Right ventricle myocardium inferior (tissue), 1 donor: ENCODE measurements at regions not wholly inside any gene's neighbourhood (a gene's known extent, or its start where the extent isn't known, plus 50 kb on each side); places are given as distances from the start of the nearest gene placed in this dataset.

Experiments
- ATAC-seq: fragments of 200-7000 bp; cut with Tn5 transposase; one replicate; pipeline ENCODE4 v1.9.1; 2020; ENCODE audit warnings: mild to moderate bottlenecking, moderate library complexity
- DNase-seq: peaks from one replicate; pipeline ENCODE4 v3.0.0; 2021; ENCODE audit errors: missing footprints
- intact Hi-C: fragments of 100-400 bp; cut with DNase I; formaldehyde crosslinking; loops from one replicate; pipeline ENCODE4 v1.11.0; 2022
- donor health status: DM: no; HTN: yes; CAD: no; lungs with severe emphysema.

- no peak for ATAC-seq
- intact Hi-C loops: no loop called here
These were observed 898.9 kb upstream of the SEL1L start for GRCh38 chr14:82432301-82433105.

GRCh38 chr14:82438436-82438835 is 904.8 kb upstream of the SEL1L start:
- intact Hi-C loops: no loop called here
- DNase-seq (no peak), ATAC-seq (no peak)

More at GRCh38 chr14:82432301-82433105, 898.9 kb upstream of the SEL1L start:
- DNase-seq: no peak

GRCh38 chr14:82441270-82441669 is 907.6 kb upstream of the SEL1L start:
- intact Hi-C loops: no loop called here
- no peak for ATAC-seq
- DNase-seq: no peak

- ATAC-seq (no peak), DNase-seq (no peak)
- intact Hi-C loops: no loop called here
These were observed 912.3 kb upstream of the SEL1L start for GRCh38 chr14:82445810-82446570.

- DNase-seq (no peak), ATAC-seq (no peak)
- intact Hi-C loops: no loop called here
These were observed 913.9 kb upstream of the SEL1L start for GRCh38 chr14:82447586-82447985.

- no peak for ATAC-seq
- no peak for DNase-seq
- intact Hi-C loops: no loop called here
These were observed 916.3 kb upstream of the SEL1L start for GRCh38 chr14:82449926-82450468.

GRCh38 chr14:82451675-82452074 is 918.0 kb upstream of the SEL1L start:
- DNase-seq: no peak
- ATAC-seq: no peak
- intact Hi-C loops: no loop called here

- ATAC-seq: no peak
- intact Hi-C loops: no loop called here
- no peak for DNase-seq
These were observed 948.7 kb upstream of the SEL1L start for GRCh38 chr14:82482345-82482744.

- ATAC-seq (no peak), DNase-seq (no peak)
- intact Hi-C loops: no loop called here
These were observed 954.8 kb upstream of the SEL1L start for GRCh38 chr14:82488473-82488872.

GRCh38 chr14:82490397-82490796 is 956.7 kb upstream of the SEL1L start:
- no peak for ATAC-seq
- intact Hi-C loops: no loop called here
- DNase-seq: no peak

GRCh38 chr14:82492157-82492556 is 958.5 kb upstream of the SEL1L start:
- ATAC-seq: no peak
- DNase-seq: no peak
- intact Hi-C loops: no loop called here

GRCh38 chr14:82500222-82500621 is 966.6 kb upstream of the SEL1L start:
- intact Hi-C loops: no loop called here
- ATAC-seq (no peak), DNase-seq (no peak)

GRCh38 chr14:82501554-82501953 is 967.9 kb upstream of the SEL1L start:
- intact Hi-C loops: no loop called here
- DNase-seq (no peak), ATAC-seq (no peak)

- DNase-seq (no peak), ATAC-seq (no peak)
- intact Hi-C loops: no loop called here
These were observed 968.4 kb upstream of the SEL1L start for GRCh38 chr14:82502043-82502442.

- DNase-seq (no peak), ATAC-seq (no peak)
- intact Hi-C loops: no loop called here
These were observed 971.2 kb upstream of the SEL1L start for GRCh38 chr14:82504894-82505293.

GRCh38 chr14:82510007-82510406 is 976.4 kb upstream of the SEL1L start:
- ATAC-seq: no peak
- intact Hi-C loops: no loop called here
- DNase-seq: no peak

GRCh38 chr14:82511399-82511798 is 977.7 kb upstream of the SEL1L start:
- intact Hi-C loops: no loop called here
- DNase-seq: no peak

GRCh38 chr14:82520765-82521164 is 987.1 kb upstream of the SEL1L start:
- no peak for ATAC-seq
- no peak for DNase-seq
- intact Hi-C loops: no loop called here

More at GRCh38 chr14:82511399-82511798, 977.7 kb upstream of the SEL1L start:
- no peak for ATAC-seq

GRCh38 chr14:82521191-82521590 is 987.5 kb upstream of the SEL1L start:
- ATAC-seq: no peak
- intact Hi-C loops: no loop called here
- DNase-seq: no peak

GRCh38 chr14:82528016-82528415 is 994.4 kb upstream of the SEL1L start:
- intact Hi-C loops: no loop called here
- ATAC-seq (no peak), DNase-seq (no peak)
